PC-9 (cell line): ENCODE measurements at regions not wholly inside any gene's neighbourhood (a gene's known extent, or its start where the extent isn't known, plus 50 kb on each side); places are given as distances from the start of the nearest gene placed in this dataset.

Experiments
- BruUV-seq: library from RNA; stranded (reverse); fragments of 400-500 nt; replicated peaks from 2 replicates; lab custom pipeline; 2021; lab: Mats Ljungman, UMichigan
- CTCF ChIA-PET: fragments of 300-600 bp; sonication (Branson Sonifier 250); formaldehyde crosslinking; loops from one replicate; lab custom pipeline; 2022; ENCODE audit warnings: antibody characterized with exemption; lab: Charles Lee
- POLR2A ChIA-PET: fragments of 300-600 bp; sonication (Branson Sonifier 250); formaldehyde crosslinking; loops from one replicate; lab custom pipeline; 2022; ENCODE audit warnings: antibody characterized with exemption; ENCODE audit not compliant: unreplicated experiment; lab: Charles Lee
- DNase-seq, 2 experiments: peaks; one replicate each; pipeline versions ENCODE4 v3.0.0 to v3.0.0-alpha.2; 2015 to 2022; ENCODE audit warnings: mixed read lengths in 1 of 2
- H2AFZ ChIP-seq: fragments of 200-600 bp; sonication (generic); 2 replicates; pipeline ENCODE4 v1.8.1; 2017; ENCODE audit warnings: antibody characterized with exemption
- H3F3A ChIP-seq: fragments of 200-600 bp; sonication (generic); 2 replicates; pipeline ENCODE4 v1.8.1; 2017; ENCODE audit warnings: antibody characterized with exemption, mild to moderate bottlenecking, low read depth; ENCODE audit not compliant: insufficient read depth
- H3K27ac ChIP-seq: fragments of 200-600 bp; sonication (generic); 2 replicates; pipeline ENCODE4 v1.6.1; 2016; ENCODE audit warnings: mixed run types
- H3K27me3 ChIP-seq: fragments of 200-600 bp; sonication (generic); 2 replicates; pipeline ENCODE4 v1.6.1; 2016; ENCODE audit warnings: low read depth, mixed run types; ENCODE audit not compliant: insufficient read depth
- H3K36me3 ChIP-seq: fragments of 200-600 bp; sonication (generic); 2 replicates; pipeline ENCODE4 v1.6.1; 2016; ENCODE audit warnings: low read depth, mixed run types
- H3K4me1 ChIP-seq: fragments of 200-600 bp; sonication (generic); replicated peaks from 2 replicates; pipeline ENCODE4 v1.6.1; 2016; ENCODE audit warnings: mixed run types; ENCODE audit not compliant: insufficient read depth
- H3K4me2 ChIP-seq: fragments of 200-600 bp; sonication (generic); 2 replicates; pipeline ENCODE4 v1.6.1; 2017; ENCODE audit warnings: mixed run types
- H3K4me3 ChIP-seq: fragments of 200-600 bp; sonication (generic); 2 replicates; pipeline ENCODE4 v1.6.1; 2016; ENCODE audit warnings: mixed run types
- H3K79me2 ChIP-seq: fragments of 200-600 bp; sonication (generic); 2 replicates; pipeline ENCODE4 v1.6.1; 2017; ENCODE audit warnings: low read depth, mixed run types
- H3K9me2 ChIP-seq: fragments of 200-600 bp; sonication (generic); 2 replicates; pipeline ENCODE4 v1.8.1; 2017; ENCODE audit warnings: mild to moderate bottlenecking; ENCODE audit not compliant: insufficient read depth
- H3K9me3 ChIP-seq: fragments of 200-600 bp; sonication (generic); 2 replicates; pipeline ENCODE4 v1.8.1; 2016; ENCODE audit warnings: low read depth; ENCODE audit not compliant: insufficient read depth
- H4K20me1 ChIP-seq: fragments of 200-600 bp; sonication (generic); 2 replicates; pipeline ENCODE4 v1.8.1; 2017; ENCODE audit not compliant: insufficient read depth
- CTCF ChIP-seq: fragments of 200-600 bp; sonication (generic); conservative IDR thresholded peaks from 2 replicates; pipeline ENCODE4 v1.6.1; 2017; ENCODE audit warnings: mixed run types, antibody characterized with exemption, mild to moderate bottlenecking, moderate library complexity
- EZH2 ChIP-seq: fragments of 200-600 bp; sonication (generic); IDR thresholded peaks from 2 replicates; pipeline ENCODE4 v1.8.0; 2017; ENCODE audit warnings: antibody characterized with exemption, low read depth
- intact Hi-C: fragments of 100-400 bp; cut with micrococcal nuclease; formaldehyde crosslinking; loops from one replicate; pipeline ENCODE4 v1.10.0; 2022; ENCODE audit not compliant: unreplicated experiment

- H3K27me3 ChIP-seq = peaks cover 66% of the 10 kb centered on the region
- H3K9me3 ChIP-seq = no peaks in the 10 kb centered on the region
- no TSS peak for BruUV-seq
- H3K79me2 ChIP-seq = no peaks in the 10 kb centered on the region
- POLR2A ChIA-PET = no interaction called here
- intact Hi-C loops = no loop called here
- H3K4me2 ChIP-seq = no peak overlapping the region
- no peak for TF ChIP-seq CTCF
- TF ChIP-seq EZH2 = no peak
- no peaks in the 10 kb centered on the region for H3K4me1 ChIP-seq
- H3K4me3 ChIP-seq = no peak overlapping the region
- CTCF ChIA-PET = no interaction called here
- no peaks in the 10 kb centered on the region for H4K20me1 ChIP-seq
- H3K27ac ChIP-seq = no peak overlapping the region
- no peaks in the 10 kb centered on the region for H3K9me2 ChIP-seq
- no peak for DNase-seq
- H3F3A ChIP-seq = no peaks in the 10 kb centered on the region
- no peaks in the 10 kb centered on the region for H3K36me3 ChIP-seq
- H2AFZ ChIP-seq = no peak overlapping the region
Observed at GRCh38 chr1:157941939-157942338, 51.5 kb upstream of the KIRREL1 start.
